HG03571 (cell line): ENCODE measurements at regions not wholly inside any gene's neighbourhood (a gene's known extent, or its start where the extent isn't known, plus 50 kb on each side); places are given as distances from the start of the nearest gene placed in this dataset.
"Not testable (repeated sequence)": the region's sequence is repeated elsewhere in the genome, so short reads cannot be mapped to it uniquely, and the experiment has no call there.

Source experiments
- ATAC-seq: cut with Tn5 transposase; IDR thresholded peaks from one replicate; pipeline ENCODE4 v1.9.1; 2021; ENCODE audit not compliant: unreplicated experiment

- no peak for ATAC-seq
These were observed 267.6 kb upstream of the ID4 start for GRCh38 chr6:19569563-19569962.

- no peak for ATAC-seq
These were observed 266.0 kb upstream of the ID4 start for GRCh38 chr6:19571176-19571575.

DNA sequence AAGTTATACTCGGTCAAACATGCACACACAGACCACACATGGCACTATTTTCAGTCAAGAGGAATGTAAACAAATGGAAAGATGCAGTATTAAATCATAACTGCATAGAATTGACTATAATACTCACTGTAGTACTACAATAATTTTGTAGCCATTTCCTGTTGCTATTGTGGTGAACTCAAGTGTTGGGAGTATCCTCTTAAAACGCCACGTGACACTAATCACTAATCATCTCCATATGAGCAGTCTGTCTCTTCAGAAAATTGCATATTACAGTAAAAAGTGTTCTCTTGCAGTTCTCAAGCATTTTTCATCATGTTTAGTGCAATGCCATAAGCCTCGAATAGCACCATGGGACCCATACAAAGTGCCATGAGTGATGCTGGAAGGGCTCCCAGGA lies 258.7 kb upstream of the ID4 start:
- no peak for ATAC-seq

- not testable (repeated sequence) for ATAC-seq
These were observed 253.0 kb upstream of the ID4 start for GRCh38 chr6:19584207-19584606.

GRCh38 chr6:19587238-19587942 lies 249.8 kb upstream of the ID4 start:
- ATAC-seq, result no peak

GRCh38 chr6:19590501-19591131 lies 246.6 kb upstream of the ID4 start:
- ATAC-seq, result no peak

- no peak for ATAC-seq
These were observed 239.3 kb upstream of the ID4 start for GRCh38 chr6:19597809-19598320.

DNA sequence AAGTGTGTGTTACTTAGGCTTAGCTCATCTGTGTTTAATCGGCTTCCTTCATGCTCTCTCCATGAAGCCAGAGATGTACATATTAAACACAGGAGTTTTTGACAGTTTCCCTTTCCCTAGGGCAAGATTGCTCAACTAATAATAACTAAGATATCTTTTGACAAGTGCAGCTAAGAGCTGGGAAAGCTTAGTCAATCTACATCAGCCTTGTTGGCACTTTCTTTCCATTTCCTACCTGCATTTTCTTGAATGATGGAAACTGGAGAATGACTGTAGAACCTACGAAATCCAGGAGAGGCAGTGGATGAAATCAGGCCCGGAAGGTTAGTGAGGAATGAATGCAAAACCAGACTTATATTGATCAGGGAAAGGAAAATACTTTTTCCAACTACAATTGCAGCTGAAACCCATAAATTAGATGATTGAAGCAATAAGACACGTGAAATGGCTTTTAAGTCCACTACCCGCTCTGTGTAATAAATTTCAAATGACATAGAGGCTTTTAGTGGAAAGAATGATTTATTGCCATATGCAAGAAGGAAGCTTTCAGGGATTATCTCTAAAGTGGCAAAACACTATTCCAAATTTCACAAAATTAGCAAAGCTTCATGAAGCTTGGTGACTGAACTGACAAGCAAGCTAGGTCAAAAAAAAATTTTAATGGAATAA lies 237.2 kb upstream of the ID4 start:
- no peak for ATAC-seq

- ATAC-seq, result no peak
These were observed 234.6 kb upstream of the ID4 start for GRCh38 chr6:19602434-19603013.

- ATAC-seq, result no peak
These were observed 233.4 kb upstream of the ID4 start for GRCh38 chr6:19603721-19604120.

- ATAC-seq, result no peak
These were observed 231.5 kb upstream of the ID4 start for GRCh38 chr6:19605624-19606023.

DNA sequence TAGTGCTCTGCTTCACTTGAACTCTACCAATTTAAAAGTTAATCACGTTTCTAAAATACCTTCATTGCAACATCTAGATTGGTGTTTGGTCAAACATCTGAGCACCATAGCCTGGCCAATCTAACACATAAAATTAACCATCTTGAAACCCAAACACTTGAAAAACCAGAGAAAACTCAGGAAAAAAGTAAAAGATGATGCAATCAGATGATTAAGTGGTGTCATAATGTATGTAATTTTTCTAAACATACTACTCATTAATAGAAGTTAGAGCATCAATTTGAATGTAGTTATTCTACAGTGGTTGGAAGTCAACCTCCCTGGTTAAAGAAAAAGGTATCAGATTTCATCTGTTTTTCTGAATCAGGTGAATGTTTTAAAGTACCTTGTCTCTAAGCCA lies 228.6 kb upstream of the ID4 start:
- ATAC-seq, result no peak

DNA sequence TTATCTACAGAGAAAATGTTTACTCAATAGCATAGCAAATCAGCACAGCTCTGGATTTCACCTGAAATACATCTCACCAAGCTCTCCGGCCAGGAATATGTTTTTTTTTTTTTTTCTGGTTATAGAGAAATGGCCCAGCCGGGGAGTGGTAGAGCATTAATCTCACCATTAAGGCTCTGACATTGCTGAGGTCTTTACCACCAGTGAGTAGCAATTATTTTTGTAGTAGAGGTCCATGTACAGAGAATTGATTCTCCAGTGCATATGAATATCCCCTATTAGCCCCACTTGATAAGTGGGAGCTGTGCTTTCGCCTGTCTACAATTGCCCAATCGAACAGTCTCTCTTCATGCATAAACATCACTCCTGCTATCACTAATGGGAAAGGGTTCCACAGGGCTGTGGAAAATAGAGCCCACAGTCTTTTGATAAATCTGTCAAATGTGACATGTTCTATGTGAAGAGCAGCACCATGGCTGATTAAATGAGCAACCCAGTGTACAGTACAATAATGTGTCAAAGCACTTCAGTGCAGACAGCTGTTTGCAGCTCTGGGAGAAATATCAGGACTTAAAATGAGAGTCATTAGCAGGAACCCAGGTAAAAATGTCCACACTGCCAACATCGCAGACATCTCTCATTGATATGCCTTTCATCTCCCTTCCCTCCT lies 227.1 kb upstream of the ID4 start:
- ATAC-seq, result no peak

- ATAC-seq, result not testable (repeated sequence)
These were observed 224.3 kb upstream of the ID4 start for GRCh38 chr6:19612672-19613466.

DNA sequence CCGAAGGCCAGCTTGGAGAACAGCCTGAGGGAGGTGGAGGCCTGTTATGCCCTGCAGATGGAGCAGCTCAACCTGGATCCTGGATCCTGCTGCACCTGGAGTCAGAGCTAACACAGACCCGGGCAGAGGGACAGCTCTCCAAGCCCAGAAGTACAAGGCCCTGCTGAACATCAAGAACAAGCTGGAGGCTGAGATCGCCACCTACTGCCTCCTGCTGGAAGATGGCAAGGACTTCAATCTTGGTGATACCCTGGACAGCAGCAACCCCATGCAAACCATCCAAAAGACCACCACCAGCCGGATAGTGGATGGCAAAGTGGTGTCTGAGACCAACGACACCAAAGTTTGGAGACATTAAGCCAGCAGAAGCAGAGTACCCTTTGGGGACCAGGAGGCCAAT lies 223.5 kb upstream of the ID4 start:
- ATAC-seq, result no peak

DNA sequence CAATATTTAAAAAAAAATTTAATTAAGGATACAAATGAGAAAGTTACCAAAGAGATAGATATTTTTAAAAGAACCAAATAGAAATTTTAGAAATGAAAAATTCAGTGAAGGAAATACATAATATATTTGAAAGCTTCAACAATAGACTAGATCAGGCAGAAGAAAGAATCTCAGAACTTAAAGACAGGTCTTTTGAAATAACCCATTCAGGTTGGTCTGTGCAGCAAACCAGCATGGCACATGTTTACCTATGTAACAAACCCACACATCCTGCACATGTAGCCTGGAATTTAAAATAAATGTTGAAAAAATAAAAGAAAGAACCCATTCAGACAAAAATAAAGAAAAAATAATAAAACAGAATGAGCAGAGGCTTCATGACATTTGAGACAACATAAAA lies 221.1 kb upstream of the ID4 start:
- no peak for ATAC-seq

DNA sequence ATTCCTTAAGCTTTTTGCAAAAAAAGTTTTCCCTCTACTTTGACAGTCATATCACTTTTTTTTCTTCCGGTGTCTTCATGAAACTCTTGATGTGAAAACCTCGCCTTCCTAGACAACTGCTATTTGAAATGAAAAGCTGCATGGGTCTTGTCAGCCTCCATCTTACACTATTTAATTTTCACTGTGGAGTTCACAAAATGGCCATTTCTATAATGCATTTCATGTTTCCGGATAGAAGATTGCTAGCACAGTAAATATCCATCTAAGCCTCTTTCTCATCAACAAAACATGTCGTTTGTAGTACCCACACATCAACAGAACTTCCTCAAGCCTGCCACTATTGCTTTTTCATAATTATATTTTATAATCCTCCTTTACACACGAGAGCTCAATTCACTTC lies 204.9 kb upstream of the ID4 start:
- no peak for ATAC-seq

GRCh38 chr6:19632786-19633185 lies 204.4 kb upstream of the ID4 start:
- ATAC-seq, result no peak

- ATAC-seq, result no peak
These were observed 201.4 kb upstream of the ID4 start for GRCh38 chr6:19635728-19636127.

DNA sequence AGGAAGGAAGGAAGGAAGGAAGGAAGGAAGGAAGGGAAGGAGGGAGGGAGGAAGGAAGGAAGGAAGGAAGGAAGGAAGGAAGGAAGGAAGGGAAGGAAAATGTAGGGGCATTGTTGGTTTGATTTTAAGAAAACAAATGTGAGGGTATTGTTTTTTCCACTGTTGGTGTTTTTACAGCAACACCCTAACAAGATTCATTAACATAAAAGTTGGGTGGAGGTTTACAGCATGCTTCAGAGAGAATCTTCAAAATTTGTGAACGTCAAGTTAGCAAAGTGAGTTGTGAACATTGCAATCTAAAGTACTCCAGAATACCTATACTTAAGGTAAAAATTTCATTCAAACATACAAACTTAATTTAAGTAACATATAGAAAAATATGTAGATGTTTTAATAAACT lies 200.2 kb upstream of the ID4 start:
- ATAC-seq, result no peak
